ENCODE measurements at regions not wholly inside any gene's neighbourhood (a gene's known extent, or its start where the extent isn't known, plus 50 kb on each side); places are given as distances from the start of the nearest gene placed in this dataset.

DNA sequence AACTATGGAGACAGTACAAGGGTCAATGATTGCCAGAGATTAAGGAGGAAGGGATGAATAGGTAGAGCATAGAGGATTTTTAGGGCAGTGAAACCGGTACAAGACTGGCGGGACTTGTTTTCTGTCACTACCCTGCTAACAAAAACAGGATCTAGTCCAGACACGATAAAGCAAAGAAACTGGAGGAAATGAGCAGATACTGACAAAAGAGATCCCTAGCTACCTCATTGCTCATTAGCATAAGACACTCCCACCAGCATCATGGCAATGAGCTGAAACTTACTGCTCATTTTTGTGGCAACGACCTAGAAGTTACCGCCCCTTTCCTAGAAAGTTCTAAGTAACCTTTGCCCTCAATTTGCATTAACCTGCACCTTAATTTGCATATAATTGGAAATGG, 131.2 kb downstream of the ETAA1 start:
- Histone ChIP-seq H3K4me1 (no peaks in the 10 kb centered on the region), H3K27ac (no peak overlapping the region), H3K4me3 (no peak overlapping the region), H3K36me3 (no peaks in the 10 kb centered on the region), H3K27me3 (no peaks in the 10 kb centered on the region), H3K9me3 (no peaks in the 10 kb centered on the region)
- WGBS, 2 donors, result 92 to 93% methylated on average over 5 of the region's 5 CpGs
- no peak for TF ChIP-seq POLR2A (IDR thresholded peaks at IDR 0.05)
- no peak for DNase-seq (ENCODE audit: low spot score in 2 of 2)

DNA sequence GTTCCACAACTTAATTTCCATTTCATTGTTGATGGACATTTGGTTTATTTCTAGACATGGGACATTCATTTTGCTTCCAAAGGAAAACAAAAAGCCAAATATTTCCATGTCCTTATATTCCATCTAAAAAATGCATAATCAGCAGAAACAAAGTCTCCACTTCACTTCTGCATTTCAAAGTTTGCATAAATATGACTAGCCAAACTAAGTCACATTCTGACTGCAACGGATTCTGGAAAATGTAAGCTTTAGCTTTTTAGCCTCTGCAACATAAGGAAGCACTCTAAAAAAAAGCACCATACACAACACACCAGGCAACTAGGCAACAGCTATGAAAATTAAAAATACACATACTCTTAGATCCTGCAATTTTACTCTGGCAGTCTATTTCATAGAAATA, 135.3 kb downstream of the ETAA1 start:
- no peak overlapping the region for H3K27ac ChIP-seq
- peaks cover 0 to under 1% (median 0%) of the 10 kb centered on the region in 4 donors for H3K9me3 ChIP-seq
- no peaks in the 10 kb centered on the region for H3K27me3 ChIP-seq
- no peaks in the 10 kb centered on the region for H3K4me1 ChIP-seq
- H3K4me3 ChIP-seq, result no peak overlapping the region
- no peaks in the 10 kb centered on the region for H3K36me3 ChIP-seq
- WGBS, 2 donors, result 37 to 38% methylated on average over 1 of the region's 1 CpG
- TF ChIP-seq POLR2A (IDR thresholded peaks at IDR 0.05) (no peak), EP300 (IDR thresholded peaks at IDR 0.05) (no peak)
- TF ChIP-seq, protein P1, sequence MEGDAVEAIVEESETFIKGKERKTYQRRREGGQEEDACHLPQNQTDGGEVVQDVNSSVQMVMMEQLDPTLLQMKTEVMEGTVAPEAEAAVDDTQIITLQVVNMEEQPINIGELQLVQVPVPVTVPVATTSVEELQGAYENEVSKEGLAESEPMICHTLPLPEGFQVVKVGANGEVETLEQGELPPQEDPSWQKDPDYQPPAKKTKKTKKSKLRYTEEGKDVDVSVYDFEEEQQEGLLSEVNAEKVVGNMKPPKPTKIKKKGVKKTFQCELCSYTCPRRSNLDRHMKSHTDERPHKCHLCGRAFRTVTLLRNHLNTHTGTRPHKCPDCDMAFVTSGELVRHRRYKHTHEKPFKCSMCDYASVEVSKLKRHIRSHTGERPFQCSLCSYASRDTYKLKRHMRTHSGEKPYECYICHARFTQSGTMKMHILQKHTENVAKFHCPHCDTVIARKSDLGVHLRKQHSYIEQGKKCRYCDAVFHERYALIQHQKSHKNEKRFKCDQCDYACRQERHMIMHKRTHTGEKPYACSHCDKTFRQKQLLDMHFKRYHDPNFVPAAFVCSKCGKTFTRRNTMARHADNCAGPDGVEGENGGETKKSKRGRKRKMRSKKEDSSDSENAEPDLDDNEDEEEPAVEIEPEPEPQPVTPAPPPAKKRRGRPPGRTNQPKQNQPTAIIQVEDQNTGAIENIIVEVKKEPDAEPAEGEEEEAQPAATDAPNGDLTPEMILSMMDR (IDR thresholded peaks at IDR 0.05), result no peak
- no peak for DNase-seq (ENCODE audit: low spot score in 2 of 2)

DNA sequence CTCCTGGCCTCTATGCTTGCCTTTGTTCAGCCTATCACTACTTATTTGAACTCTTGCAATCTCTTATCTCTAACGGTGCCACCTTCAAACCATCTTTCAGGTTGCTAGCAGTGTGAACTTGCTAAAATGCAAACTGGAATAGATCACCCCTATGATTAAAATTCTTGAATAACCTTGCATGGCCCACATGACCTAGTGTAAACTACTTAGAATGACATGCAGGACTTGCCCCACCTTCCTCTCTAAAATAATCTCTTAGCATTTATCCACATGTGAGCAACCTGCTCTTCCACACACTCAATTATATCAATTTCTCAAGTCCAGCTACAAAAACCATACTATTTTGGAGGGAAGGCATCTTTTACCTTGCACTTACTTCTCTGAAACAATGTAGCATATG, 137.6 kb downstream of the ETAA1 start:
- TF ChIP-seq, protein P1 (IDR thresholded peaks at IDR 0.05), result no peak
- TF ChIP-seq EP300 (IDR thresholded peaks at IDR 0.05), result no peak
- no peak for TF ChIP-seq POLR2A (IDR thresholded peaks at IDR 0.05)
- Histone ChIP-seq H3K27ac (no peak overlapping the region), H3K9me3 (peaks cover 0 to 15% (median 5%) of the 10 kb centered on the region in 4 donors), H3K36me3 (no peaks in the 10 kb centered on the region), H3K4me1 (no peaks in the 10 kb centered on the region), H3K27me3 (no peaks in the 10 kb centered on the region), H3K4me3 (no peak overlapping the region)
- 84 to 93% methylated on average over 1 of the region's 1 CpG for WGBS, 2 donors
- no peak for DNase-seq (ENCODE audit: low spot score in 2 of 2)

- TF ChIP-seq, protein P1 (IDR thresholded peaks at IDR 0.05), result no peak
- TF ChIP-seq EP300 (IDR thresholded peaks at IDR 0.05) (no peak), POLR2A (IDR thresholded peaks at IDR 0.05) (no peak)
- no peak overlapping the region for H3K27ac ChIP-seq
- H3K36me3 ChIP-seq, result no peaks in the 10 kb centered on the region
These were observed 143.8 kb downstream of the ETAA1 start for GRCh38 chr2:67540962-67541361.

GRCh38 chr2:67544286-67544685, 147.2 kb downstream of the ETAA1 start:
- peaks cover 0 to 42% (median 1%) of the 10 kb centered on the region in 4 donors for H3K9me3 ChIP-seq
- H3K27ac ChIP-seq, result no peak overlapping the region
- TF ChIP-seq POLR2A (IDR thresholded peaks at IDR 0.05) (no peak), EP300 (IDR thresholded peaks at IDR 0.05) (no peak)
- TF ChIP-seq, protein P1 (IDR thresholded peaks at IDR 0.05), result no peak
- H3K4me3 ChIP-seq, result no peak overlapping the region
- DNase-seq (ENCODE audit: low spot score in 2 of 2), result no peak
- WGBS, 2 donors, result 33 to 62% methylated on average over 2 of the region's 2 CpGs
- H3K36me3 ChIP-seq, result no peaks in the 10 kb centered on the region
- no peaks in the 10 kb centered on the region for H3K4me1 ChIP-seq
- no peaks in the 10 kb centered on the region for H3K27me3 ChIP-seq

More at GRCh38 chr2:67540962-67541361, 143.8 kb downstream of the ETAA1 start:
- H3K27me3 ChIP-seq, result no peaks in the 10 kb centered on the region
- H3K4me3 ChIP-seq, result no peak overlapping the region
- no peak for DNase-seq (ENCODE audit: low spot score in 2 of 2)
- H3K9me3 ChIP-seq, result peaks cover 0 to 49% (median 6%) of the 10 kb centered on the region in 4 donors
- 82 to 90% methylated on average over 1 of the region's 1 CpG for WGBS, 2 donors
- no peaks in the 10 kb centered on the region for H3K4me1 ChIP-seq

All from tibial nerve (tissue), 4 donors.